T1000 (cell line): ENCODE measurements at regions not wholly inside any gene's neighbourhood (a gene's known extent, or its start where the extent isn't known, plus 50 kb on each side); places are given as distances from the start of the nearest gene placed in this dataset.
"Not testable (repeated sequence)": the region's sequence is repeated elsewhere in the genome, so short reads cannot be mapped to it uniquely, and the experiment has no call there.

Source experiments
- DNase-seq: peaks from one replicate; lab custom pipeline; 2025; ENCODE audit warnings: mixed read lengths; lab: John Stamatoyannopoulos, UW

GRCh38 chr10:123378302-123378701 is 224.1 kb downstream of the BUB3 start:
- no peak for DNase-seq

DNA sequence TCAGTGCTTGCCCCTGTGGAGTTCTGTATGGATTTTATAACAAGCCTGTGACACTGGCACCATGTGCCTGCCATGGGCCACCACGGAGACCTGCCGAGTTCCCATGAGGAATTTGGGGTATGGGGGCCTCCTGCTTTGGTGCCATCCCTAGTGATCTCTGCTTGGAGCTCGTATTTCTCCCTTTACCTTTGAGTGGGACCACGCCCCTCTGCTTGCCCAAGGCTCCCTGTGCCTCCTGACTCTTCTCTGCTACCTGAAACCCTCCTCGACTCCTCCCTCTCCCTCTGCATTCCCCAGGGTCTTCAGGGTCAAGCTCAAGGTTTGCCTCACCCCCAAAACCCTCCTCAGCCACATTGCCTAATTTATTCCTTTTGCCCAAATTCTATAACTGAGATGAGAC is 225.0 kb downstream of the BUB3 start:
- no peak for DNase-seq

DNA sequence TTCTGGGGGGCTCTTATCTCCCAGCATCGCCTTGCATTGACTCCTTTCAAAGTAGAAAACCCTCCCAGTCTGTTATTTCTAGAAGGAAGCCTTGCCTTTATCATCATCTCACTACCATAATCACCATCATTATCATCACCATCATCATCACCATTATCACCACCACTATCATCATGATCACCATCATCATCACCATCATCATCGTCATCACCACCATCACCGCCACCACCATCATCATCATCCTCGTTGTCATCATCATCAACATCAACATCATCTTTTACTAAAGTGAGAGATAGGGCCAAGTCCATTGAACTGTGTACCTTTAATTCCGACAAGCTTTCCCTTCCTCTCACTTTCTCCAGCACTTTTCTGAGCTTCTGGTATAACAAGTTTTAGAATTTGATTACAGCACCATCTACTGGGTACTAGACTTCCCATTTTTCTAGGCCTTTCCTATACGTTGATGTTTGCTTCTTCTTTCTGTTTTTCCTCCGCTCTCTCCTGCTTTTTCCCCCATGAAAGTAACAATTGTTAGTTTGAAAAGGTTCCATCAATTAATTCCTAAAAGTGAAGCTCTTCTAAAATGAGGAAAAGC is 226.4 kb downstream of the BUB3 start:
- no peak for DNase-seq

GRCh38 chr10:123381224-123381623 is 227.0 kb downstream of the BUB3 start:
- no peak for DNase-seq

DNA sequence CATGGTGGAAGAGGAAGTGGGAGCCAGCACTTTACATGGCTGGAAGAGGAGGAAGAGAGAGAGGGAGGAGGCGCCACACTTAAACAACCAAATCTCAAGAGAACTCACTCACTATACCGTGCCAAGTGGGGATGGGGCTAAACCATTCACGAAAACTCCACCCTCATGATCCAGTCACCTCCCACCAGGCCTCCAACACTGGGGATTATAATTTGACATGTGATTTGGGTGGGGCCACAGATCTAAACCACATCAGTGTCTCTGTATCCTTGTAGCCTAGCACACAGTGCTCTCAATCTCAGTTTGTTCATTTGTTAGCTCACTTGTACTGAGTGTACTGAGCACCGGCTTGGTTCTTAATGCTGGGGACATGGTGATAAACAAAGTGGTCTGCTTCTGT is 228.3 kb downstream of the BUB3 start:
- no peak for DNase-seq

GRCh38 chr10:123385508-123386080 is 231.4 kb downstream of the BUB3 start:
- DNase-seq, result no peak

- DNase-seq, result no peak
These were observed 235.3 kb downstream of the BUB3 start for GRCh38 chr10:123389520-123389919.

GRCh38 chr10:123390332-123390731 is 236.1 kb downstream of the BUB3 start:
- DNase-seq, result no peak

DNA sequence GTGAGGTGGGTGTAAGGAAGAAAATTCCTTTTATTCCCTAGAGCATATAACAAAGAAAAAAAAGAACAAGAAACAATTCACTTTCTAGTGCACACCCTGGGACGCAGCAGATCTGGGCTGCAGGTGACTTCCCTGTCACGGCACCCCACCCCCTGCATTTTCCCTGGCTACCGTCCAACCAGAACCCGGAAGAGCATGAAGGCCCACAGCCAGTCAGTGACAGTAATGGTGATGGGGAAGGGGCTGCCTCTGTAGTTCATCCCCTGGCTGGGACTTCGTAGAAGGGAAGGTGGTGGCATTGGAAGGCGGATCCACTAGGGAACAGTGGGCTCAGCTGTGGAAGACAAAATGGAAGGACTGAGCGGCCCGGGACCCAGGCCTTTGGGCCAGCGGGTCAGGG is 236.7 kb downstream of the BUB3 start:
- DNase-seq, result no peak

- DNase-seq, result no peak
These were observed 237.2 kb downstream of the BUB3 start for GRCh38 chr10:123391275-123392028.

DNA sequence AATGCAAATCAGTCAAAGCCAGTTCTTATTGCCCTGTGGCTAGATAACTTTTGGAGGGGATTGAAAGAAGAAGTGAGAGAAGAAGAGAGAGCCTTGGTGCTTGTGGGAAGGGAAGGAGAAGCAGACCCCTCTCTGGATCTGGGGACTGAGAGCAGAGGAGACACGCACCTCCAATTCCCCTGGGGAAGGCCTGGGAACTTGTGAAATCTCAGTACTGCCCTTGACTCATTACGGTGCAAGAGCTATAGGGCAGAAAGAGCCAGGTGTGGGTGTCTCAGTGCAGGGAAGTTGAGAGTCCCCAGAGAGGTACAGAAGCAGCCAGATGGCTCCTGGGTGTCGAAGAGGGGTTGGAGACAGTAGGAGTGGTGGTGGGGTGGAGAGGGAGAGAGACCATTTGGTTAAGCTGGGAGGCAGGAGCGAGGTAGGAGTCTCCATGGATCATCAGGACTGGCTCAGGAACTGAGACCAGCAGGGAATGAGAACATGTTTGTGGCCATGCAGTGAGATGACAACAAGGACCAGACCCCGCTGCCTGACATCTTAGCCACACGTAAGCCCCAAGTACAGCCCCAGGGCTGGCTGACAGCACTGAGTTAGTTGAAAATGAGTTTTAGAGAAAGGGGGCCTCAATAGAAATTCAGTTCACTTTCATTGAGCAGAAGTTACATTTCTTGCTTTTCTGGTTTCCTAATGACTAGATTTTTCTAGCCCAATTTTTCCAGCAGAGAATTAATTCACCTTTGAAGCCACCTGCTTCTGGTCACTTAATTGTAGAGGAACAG is 238.2 kb downstream of the BUB3 start:
- no peak for DNase-seq

GRCh38 chr10:123393170-123393569 is 239.0 kb downstream of the BUB3 start:
- DNase-seq, result no peak

DNA sequence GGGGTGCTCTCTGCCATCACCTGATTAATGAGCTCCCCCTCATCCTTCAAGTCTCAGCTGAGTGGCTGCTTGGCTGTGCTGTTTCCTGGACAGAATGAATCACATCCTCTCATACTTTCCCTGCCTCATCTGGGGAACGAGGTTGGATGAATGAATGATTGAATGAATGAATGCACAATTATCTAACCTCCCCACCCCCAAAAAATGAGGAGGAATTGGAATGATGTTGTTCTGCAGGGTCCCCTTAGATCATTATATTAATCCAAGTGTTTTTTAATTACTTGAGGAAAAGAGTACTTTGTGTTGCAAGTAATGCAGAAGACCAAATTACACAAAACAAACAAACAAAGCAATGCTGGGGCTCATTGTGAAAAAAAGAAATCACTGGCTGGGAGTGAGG is 240.2 kb downstream of the BUB3 start:
- DNase-seq, result no peak

DNA sequence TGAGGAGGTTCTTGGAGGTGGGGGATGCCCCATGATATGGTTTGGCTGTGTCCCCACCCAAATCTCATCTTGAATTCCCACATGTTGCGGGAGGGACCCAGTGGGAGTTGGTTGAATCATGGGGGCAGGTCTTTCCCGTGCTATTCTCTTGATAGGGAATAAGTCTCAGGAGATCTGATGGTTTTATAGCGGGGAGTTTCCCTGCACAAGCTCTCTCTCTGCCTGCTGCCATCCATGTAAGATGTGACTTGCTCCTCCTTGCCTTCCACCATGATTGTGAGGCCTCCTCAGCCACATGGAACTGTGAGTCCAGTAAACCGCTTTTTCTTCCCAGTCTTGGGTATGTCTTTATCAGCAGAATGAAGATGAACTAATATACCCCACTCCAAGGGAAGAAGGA is 241.0 kb downstream of the BUB3 start:
- not testable (repeated sequence) for DNase-seq

DNA sequence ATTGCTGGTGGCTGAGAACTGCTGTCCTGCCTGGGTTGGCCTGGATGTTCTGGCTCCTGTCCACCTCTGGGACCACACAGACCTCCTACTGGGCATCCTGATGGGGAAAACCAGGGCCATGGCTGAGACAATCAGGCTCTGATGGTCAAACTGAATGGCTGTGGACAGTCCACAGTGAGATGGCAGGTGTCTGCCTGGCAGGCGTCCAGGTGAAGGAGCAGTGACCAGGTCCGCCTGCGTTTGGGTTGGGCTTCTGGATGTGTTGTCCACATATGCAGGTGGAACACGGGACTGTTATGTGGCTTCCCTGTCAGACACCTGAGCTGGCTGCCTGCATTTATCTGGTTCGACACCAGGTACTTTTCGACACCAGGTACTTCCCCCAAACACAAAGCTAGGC is 241.7 kb downstream of the BUB3 start:
- no peak for DNase-seq

GRCh38 chr10:123398180-123398591 is 244.0 kb downstream of the BUB3 start:
- no peak for DNase-seq

- DNase-seq, result no peak
These were observed 244.6 kb downstream of the BUB3 start for GRCh38 chr10:123398756-123399155.

GRCh38 chr10:123399276-123399839 is 245.2 kb downstream of the BUB3 start:
- no peak for DNase-seq

GRCh38 chr10:123402021-123402420 is 247.8 kb downstream of the BUB3 start:
- no peak for DNase-seq

GRCh38 chr10:123402656-123403055 is 248.5 kb downstream of the BUB3 start:
- no peak for DNase-seq

GRCh38 chr10:123404357-123404756 is 250.2 kb downstream of the BUB3 start:
- DNase-seq, result no peak

DNA sequence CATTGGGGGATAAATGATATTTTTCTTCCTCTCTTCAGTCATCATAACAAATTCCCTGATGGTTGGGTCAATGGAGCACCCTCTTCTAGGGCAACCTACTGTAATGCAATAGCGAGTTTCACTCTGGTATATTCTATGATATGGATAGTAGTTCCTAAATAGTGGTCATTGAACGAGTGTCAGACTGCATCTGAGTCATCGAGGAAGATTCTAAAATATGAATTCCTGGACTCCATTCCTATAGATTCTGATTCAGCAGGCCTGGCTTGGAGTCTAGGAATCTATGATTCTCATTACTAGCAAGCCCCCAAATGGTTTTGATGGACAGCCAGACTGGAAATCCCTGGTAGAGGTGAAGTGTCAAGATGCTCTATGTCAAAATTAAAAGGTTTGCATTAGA is 254.5 kb downstream of the BUB3 start:
- no peak for DNase-seq
